ENCODE measurements at regions not wholly inside any gene's neighbourhood (a gene's known extent, or its start where the extent isn't known, plus 50 kb on each side); places are given as distances from the start of the nearest gene placed in this dataset.

DNA sequence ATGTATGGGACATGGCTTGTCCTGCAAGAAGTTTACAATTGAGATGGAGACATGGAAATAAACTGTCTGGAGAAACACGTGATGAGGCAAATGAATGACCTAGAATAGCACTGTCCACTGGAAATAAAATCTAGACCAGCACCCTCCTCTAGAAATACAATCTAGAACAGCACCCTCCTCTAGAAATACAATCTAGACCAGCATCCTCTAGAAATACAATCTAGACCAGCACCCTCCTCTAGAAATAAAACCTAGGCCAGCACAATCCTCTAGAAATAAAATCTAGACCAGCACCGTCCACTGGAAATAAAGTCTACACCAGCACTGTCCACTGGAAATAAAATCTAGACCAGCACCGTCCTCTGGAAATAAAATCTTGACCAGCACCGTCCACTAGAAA is 69.2 kb upstream of the RFLNA start:
- no peaks in the 10 kb centered on the region for H3K36me3 ChIP-seq (replicated peaks in 1 of 2; ENCODE audit: control insufficient read depth in 1 of 2, insufficient read depth in 2 of 2, low read length in 2 of 2)
- ChIA-PET POLR2A (no interaction called here), CTCF (ENCODE audit: low intra/inter-chr PET ratio, low total read pairs) (no interaction called here)
- DNase-seq (ENCODE audit: low spot score), result no peak
- H3K9me3 ChIP-seq (ENCODE audit: low read length), result no peaks in the 10 kb centered on the region
- in situ Hi-C loops (cut with HindIII; ENCODE audit: extremely low pct_ligation_motif_present, low pct_unique_long_range_greater_than_20kb), result no loop called here
- ATAC-seq, result no peak
- intact Hi-C loops (cut with micrococcal nuclease; ENCODE audit: unreplicated experiment), result no loop called here
- whole genome bisulfite sequencing (ENCODE audit: low lambda C conversion rate), result 49% methylated on average over 4 of the region's 4 CpGs
- H3K4me2 ChIP-seq (ENCODE audit: low read depth, low read length), result no peak overlapping the region
- no peak overlapping the region for H2AFZ ChIP-seq (ENCODE audit: low read length)
- no peak for FAIRE-seq
- no peaks in the 10 kb centered on the region for H4K20me1 ChIP-seq (ENCODE audit: insufficient read depth, low read length)
- H3K27me3 ChIP-seq (ENCODE audit: control insufficient read depth in 1 of 2, insufficient read depth in 2 of 2, low read length in 2 of 2), result peaks cover 1 to 30% of the 10 kb centered on the region in 2 experiments; a peak in 3 of 5 replicates
- H3K4me1 ChIP-seq (ENCODE audit: insufficient read depth, low read length), result no peaks in the 10 kb centered on the region
- H3K79me2 ChIP-seq (ENCODE audit: insufficient read depth, low read length), result no peaks in the 10 kb centered on the region
- BruUV-seq (replicated peaks), result no TSS peak
- no peak overlapping the region for H3K4me3 ChIP-seq (replicated peaks in 1 of 3; ENCODE audit: insufficient read depth in 1 of 3, low read depth in 2 of 3, low read length in 3 of 3)
- H3K27ac ChIP-seq (ENCODE audit: extremely low read length, insufficient read depth, low read length), result no peak overlapping the region
- no peak overlapping the region for H3K9ac ChIP-seq (ENCODE audit: insufficient read depth, low read depth, low read length)
- TF ChIP-seq PHB2 (IDR thresholded peaks at IDR 0.05; ENCODE audit: partially characterized antibody) (no peak), FOXP1 (IDR thresholded peaks at IDR 0.05) (no peak), FOXP1 (CRISPR knock-in tag; IDR thresholded peaks at IDR 0.05) (no peak), PAWR (CRISPR knock-in tag; IDR thresholded peaks at IDR 0.05; ENCODE audit: borderline replicate concordance) (no peak), ZNF160 (CRISPR knock-in tag; IDR thresholded peaks at IDR 0.05) (no peak), ZNF431 (CRISPR knock-in tag; IDR thresholded peaks at IDR 0.05; ENCODE audit: borderline replicate concordance, low read depth) (no peak), AGO1 (IDR thresholded peaks at IDR 0.05; ENCODE audit: low read depth, low read length, poor library complexity, severe bottlenecking) (no peak), XBP1 (CRISPR knock-in tag; IDR thresholded peaks at IDR 0.05) (no peak), ZNF331 (CRISPR knock-in tag; IDR thresholded peaks at IDR 0.05) (no peak), ZNF34 (CRISPR knock-in tag; IDR thresholded peaks at IDR 0.05; ENCODE audit: borderline replicate concordance) (no peak)
- TF ChIP-seq, protein P1, sequence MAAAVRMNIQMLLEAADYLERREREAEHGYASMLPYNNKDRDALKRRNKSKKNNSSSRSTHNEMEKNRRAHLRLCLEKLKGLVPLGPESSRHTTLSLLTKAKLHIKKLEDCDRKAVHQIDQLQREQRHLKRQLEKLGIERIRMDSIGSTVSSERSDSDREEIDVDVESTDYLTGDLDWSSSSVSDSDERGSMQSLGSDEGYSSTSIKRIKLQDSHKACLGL (CRISPR knock-in tag; IDR thresholded peaks at IDR 0.05), result no peak
- TF ChIP-seq, protein P2, sequence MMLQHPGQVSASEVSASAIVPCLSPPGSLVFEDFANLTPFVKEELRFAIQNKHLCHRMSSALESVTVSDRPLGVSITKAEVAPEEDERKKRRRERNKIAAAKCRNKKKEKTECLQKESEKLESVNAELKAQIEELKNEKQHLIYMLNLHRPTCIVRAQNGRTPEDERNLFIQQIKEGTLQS (CRISPR knock-in tag; IDR thresholded peaks at IDR 0.05), result no peak
- TF ChIP-seq, protein P3, sequence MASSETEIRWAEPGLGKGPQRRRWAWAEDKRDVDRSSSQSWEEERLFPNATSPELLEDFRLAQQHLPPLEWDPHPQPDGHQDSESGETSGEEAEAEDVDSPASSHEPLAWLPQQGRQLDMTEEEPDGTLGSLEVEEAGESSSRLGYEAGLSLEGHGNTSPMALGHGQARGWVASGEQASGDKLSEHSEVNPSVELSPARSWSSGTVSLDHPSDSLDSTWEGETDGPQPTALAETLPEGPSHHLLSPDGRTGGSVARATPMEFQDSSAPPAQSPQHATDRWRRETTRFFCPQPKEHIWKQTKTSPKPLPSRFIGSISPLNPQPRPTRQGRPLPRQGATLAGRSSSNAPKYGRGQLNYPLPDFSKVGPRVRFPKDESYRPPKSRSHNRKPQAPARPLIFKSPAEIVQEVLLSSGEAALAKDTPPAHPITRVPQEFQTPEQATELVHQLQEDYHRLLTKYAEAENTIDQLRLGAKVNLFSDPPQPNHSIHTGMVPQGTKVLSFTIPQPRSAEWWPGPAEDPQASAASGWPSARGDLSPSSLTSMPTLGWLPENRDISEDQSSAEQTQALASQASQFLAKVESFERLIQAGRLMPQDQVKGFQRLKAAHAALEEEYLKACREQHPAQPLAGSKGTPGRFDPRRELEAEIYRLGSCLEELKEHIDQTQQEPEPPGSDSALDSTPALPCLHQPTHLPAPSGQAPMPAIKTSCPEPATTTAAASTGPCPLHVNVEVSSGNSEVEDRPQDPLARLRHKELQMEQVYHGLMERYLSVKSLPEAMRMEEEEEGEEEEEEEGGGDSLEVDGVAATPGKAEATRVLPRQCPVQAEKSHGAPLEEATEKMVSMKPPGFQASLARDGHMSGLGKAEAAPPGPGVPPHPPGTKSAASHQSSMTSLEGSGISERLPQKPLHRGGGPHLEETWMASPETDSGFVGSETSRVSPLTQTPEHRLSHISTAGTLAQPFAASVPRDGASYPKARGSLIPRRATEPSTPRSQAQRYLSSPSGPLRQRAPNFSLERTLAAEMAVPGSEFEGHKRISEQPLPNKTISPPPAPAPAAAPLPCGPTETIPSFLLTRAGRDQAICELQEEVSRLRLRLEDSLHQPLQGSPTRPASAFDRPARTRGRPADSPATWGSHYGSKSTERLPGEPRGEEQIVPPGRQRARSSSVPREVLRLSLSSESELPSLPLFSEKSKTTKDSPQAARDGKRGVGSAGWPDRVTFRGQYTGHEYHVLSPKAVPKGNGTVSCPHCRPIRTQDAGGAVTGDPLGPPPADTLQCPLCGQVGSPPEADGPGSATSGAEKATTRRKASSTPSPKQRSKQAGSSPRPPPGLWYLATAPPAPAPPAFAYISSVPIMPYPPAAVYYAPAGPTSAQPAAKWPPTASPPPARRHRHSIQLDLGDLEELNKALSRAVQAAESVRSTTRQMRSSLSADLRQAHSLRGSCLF (CRISPR knock-in tag; IDR thresholded peaks at IDR 0.05; ENCODE audit: borderline replicate concordance), result no peak
- TF ChIP-seq, protein P4, sequence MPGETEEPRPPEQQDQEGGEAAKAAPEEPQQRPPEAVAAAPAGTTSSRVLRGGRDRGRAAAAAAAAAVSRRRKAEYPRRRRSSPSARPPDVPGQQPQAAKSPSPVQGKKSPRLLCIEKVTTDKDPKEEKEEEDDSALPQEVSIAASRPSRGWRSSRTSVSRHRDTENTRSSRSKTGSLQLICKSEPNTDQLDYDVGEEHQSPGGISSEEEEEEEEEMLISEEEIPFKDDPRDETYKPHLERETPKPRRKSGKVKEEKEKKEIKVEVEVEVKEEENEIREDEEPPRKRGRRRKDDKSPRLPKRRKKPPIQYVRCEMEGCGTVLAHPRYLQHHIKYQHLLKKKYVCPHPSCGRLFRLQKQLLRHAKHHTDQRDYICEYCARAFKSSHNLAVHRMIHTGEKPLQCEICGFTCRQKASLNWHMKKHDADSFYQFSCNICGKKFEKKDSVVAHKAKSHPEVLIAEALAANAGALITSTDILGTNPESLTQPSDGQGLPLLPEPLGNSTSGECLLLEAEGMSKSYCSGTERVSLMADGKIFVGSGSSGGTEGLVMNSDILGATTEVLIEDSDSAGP (CRISPR knock-in tag; IDR thresholded peaks at IDR 0.05; ENCODE audit: borderline replicate concordance), result no peak
- TF ChIP-seq, protein P5, sequence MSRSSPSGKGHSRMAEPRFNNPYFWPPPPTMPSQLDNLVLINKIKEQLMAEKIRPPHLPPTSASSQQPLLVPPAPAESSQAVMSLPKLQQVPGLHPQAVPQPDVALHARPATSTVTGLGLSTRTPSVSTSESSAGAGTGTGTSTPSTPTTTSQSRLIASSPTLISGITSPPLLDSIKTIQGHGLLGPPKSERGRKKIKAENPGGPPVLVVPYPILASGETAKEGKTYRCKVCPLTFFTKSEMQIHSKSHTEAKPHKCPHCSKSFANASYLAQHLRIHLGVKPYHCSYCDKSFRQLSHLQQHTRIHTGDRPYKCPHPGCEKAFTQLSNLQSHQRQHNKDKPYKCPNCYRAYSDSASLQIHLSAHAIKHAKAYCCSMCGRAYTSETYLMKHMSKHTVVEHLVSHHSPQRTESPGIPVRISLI (CRISPR knock-in tag; IDR thresholded peaks at IDR 0.05; ENCODE audit: borderline replicate concordance), result no peak
- TF ChIP-seq, protein P6, sequence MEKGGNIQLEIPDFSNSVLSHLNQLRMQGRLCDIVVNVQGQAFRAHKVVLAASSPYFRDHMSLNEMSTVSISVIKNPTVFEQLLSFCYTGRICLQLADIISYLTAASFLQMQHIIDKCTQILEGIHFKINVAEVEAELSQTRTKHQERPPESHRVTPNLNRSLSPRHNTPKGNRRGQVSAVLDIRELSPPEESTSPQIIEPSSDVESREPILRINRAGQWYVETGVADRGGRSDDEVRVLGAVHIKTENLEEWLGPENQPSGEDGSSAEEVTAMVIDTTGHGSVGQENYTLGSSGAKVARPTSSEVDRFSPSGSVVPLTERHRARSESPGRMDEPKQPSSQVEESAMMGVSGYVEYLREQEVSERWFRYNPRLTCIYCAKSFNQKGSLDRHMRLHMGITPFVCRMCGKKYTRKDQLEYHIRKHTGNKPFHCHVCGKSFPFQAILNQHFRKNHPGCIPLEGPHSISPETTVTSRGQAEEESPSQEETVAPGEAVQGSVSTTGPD (CRISPR knock-in tag; IDR thresholded peaks at IDR 0.05), result no peak
